Neural cell (in vitro differentiated cells): ENCODE measurements at regions not wholly inside any gene's neighbourhood (a gene's known extent, or its start where the extent isn't known, plus 50 kb on each side); places are given as distances from the start of the nearest gene placed in this dataset.

ENCODE experiments used
- H2AFZ ChIP-seq: fragments of 200-600, 300-800 bp; sonication (generic), shearing (Covaris generic); 2 replicates; pipeline ENCODE4 v1.6.0; 2014; ENCODE audit warnings: low read depth, mild to moderate bottlenecking, antibody characterized with exemption, low read length, moderate library complexity
- H3F3A ChIP-seq: fragments of 200-600 bp; shearing (Covaris generic); 2 replicates; pipeline ENCODE4 v1.6.1; 2016; ENCODE audit warnings: mild to moderate bottlenecking, moderate library complexity, mixed read lengths, antibody characterized with exemption, low read length; ENCODE audit not compliant: insufficient read depth, poor library complexity, severe bottlenecking
- H3K27ac ChIP-seq: fragments of 200-600, 300-800 bp; sonication (generic), shearing (Covaris generic); 2 replicates; pipeline ENCODE4 v1.5.1; 2014; ENCODE audit warnings: mild to moderate bottlenecking, low read length, moderate library complexity
- H3K27me3 ChIP-seq: fragments of 300-800, 200-600 bp; sonication (generic), shearing (Covaris generic); 2 replicates; pipeline ENCODE4 v1.6.0; 2014; ENCODE audit warnings: mild to moderate bottlenecking, low read depth, low read length, moderate library complexity; ENCODE audit not compliant: insufficient read depth
- H3K36me3 ChIP-seq: fragments of 300-800, 200-600 bp; sonication (generic), shearing (Covaris generic); 2 replicates; pipeline ENCODE4 v1.5.1; 2014; ENCODE audit warnings: mild to moderate bottlenecking, antibody characterized with exemption, low read length, moderate library complexity; ENCODE audit not compliant: insufficient read depth
- H3K4me2 ChIP-seq: fragments of 300-800, 200-600 bp; sonication (generic), shearing (Covaris generic); 2 replicates; pipeline ENCODE4 v1.6.0; 2014; ENCODE audit warnings: mild to moderate bottlenecking, low read length
- H3K4me3 ChIP-seq: fragments of 300-800, 200-600 bp; sonication (generic), shearing (Covaris generic); 2 replicates; pipeline ENCODE4 v1.5.1; 2014; ENCODE audit warnings: mild to moderate bottlenecking, low read length, moderate library complexity
- H3K79me2 ChIP-seq: fragments of 200-600 bp; shearing (Covaris generic); replicated peaks from 2 replicates; pipeline ENCODE4 v1.6.0; 2014; ENCODE audit warnings: mild to moderate bottlenecking, low read length, moderate library complexity; ENCODE audit not compliant: insufficient read depth
- H3K9ac ChIP-seq: fragments of 300-800, 200-600 bp; sonication (generic), shearing (Covaris generic); 2 replicates; pipeline ENCODE4 v1.6.1; 2016; ENCODE audit warnings: mild to moderate bottlenecking, low read length, mixed read lengths
- H3K9me2 ChIP-seq: fragments of 200-600 bp; shearing (Covaris generic); 2 replicates; pipeline ENCODE4 v1.6.1; 2016; ENCODE audit warnings: mild to moderate bottlenecking, low read length, mixed read lengths; ENCODE audit not compliant: insufficient read depth
- H3K9me3 ChIP-seq: fragments of 200-600, 300-800 bp; sonication (generic), shearing (Covaris generic); 2 replicates; pipeline ENCODE4 v1.6.1; 2016; ENCODE audit warnings: mild to moderate bottlenecking, mixed run types, low read length, moderate library complexity, mixed read lengths
- H4K20me1 ChIP-seq: fragments of 200-600 bp; shearing (Covaris generic); 2 replicates; pipeline ENCODE4 v1.6.1; 2016; ENCODE audit warnings: mild to moderate bottlenecking, mixed run types; ENCODE audit not compliant: insufficient read depth
- EP300 ChIP-seq: fragments of 450-650 bp; conservative IDR thresholded peaks from 2 replicates; pipeline ENCODE4 v1.6.1; 2014; ENCODE audit warnings: antibody characterized with exemption, mild to moderate bottlenecking, moderate library complexity; ENCODE audit not compliant: poor library complexity, severe bottlenecking
- EZH2 ChIP-seq: fragments of 200-600, 300-800 bp; shearing (Covaris generic), sonication (generic); IDR thresholded peaks from 2 replicates; pipeline ENCODE4 v1.6.1; 2014; ENCODE audit warnings: antibody characterized with exemption, low read length, borderline replicate concordance, mild to moderate bottlenecking; ENCODE audit not compliant: insufficient read depth, poor library complexity, severe bottlenecking
- MXI1 ChIP-seq: fragments of 450-650 bp; conservative IDR thresholded peaks from 2 replicates; pipeline ENCODE4 v1.6.1; 2014; ENCODE audit warnings: antibody characterized with exemption, mild to moderate bottlenecking; ENCODE audit not compliant: poor library complexity, severe bottlenecking
- POLR2AphosphoS5 ChIP-seq: IDR thresholded peaks from 2 replicates; pipeline ENCODE4 v1.6.1; 2012
- RAD21 ChIP-seq: fragments of 450-650 bp; conservative IDR thresholded peaks from 2 replicates; pipeline ENCODE4 v1.6.1; 2014; ENCODE audit warnings: antibody characterized with exemption, mild to moderate bottlenecking, moderate library complexity
- SMC3 ChIP-seq: fragments of 450-650 bp; conservative IDR thresholded peaks from 2 replicates; pipeline ENCODE4 v1.6.1; 2014; ENCODE audit warnings: antibody characterized with exemption, mild to moderate bottlenecking, moderate library complexity; ENCODE audit not compliant: poor library complexity
- TAF1 ChIP-seq: IDR thresholded peaks from 2 replicates; pipeline ENCODE4 v1.6.1; 2012; ENCODE audit warnings: low read depth
- TF ChIP-seq, protein P1 (sequence below): fragments of 450-650 bp; IDR thresholded peaks from 2 replicates; pipeline ENCODE4 v1.5.1; 2014; ENCODE audit warnings: antibody characterized with exemption, mild to moderate bottlenecking, moderate library complexity; ENCODE audit not compliant: poor library complexity, severe bottlenecking
- TF ChIP-seq, protein P2 (sequence below): IDR thresholded peaks from 2 replicates; pipeline ENCODE4 v1.6.1; 2012; ENCODE audit warnings: borderline replicate concordance

DNA sequence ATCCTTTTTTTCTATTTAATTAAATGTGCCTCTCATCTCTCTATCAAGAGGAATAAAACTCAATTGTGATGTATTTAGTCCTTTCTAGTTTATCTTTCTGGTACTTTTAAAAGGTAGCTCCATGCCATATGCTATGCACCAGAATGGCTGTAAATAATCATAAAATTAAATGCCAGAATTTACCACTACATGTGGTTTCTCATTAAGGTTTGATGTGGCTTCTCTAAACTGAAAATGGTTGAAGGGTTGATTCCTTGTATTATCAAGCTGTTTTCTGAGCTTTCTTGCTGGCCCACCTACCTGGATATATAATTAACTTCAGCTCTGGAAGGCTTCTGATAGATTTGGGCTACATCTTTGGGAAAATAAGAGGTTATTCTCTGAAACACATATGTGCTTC, 171.9 kb upstream of the RHOBTB1 start:
- H2AFZ ChIP-seq: no peak overlapping the region
- H3K4me3 ChIP-seq: no peak overlapping the region
- no peaks in the 10 kb centered on the region for H3K27me3 ChIP-seq
- no peak overlapping the region for H3K4me2 ChIP-seq
- H4K20me1 ChIP-seq: no peaks in the 10 kb centered on the region
- H3K36me3 ChIP-seq: no peaks in the 10 kb centered on the region
- TF ChIP-seq, protein P1, sequence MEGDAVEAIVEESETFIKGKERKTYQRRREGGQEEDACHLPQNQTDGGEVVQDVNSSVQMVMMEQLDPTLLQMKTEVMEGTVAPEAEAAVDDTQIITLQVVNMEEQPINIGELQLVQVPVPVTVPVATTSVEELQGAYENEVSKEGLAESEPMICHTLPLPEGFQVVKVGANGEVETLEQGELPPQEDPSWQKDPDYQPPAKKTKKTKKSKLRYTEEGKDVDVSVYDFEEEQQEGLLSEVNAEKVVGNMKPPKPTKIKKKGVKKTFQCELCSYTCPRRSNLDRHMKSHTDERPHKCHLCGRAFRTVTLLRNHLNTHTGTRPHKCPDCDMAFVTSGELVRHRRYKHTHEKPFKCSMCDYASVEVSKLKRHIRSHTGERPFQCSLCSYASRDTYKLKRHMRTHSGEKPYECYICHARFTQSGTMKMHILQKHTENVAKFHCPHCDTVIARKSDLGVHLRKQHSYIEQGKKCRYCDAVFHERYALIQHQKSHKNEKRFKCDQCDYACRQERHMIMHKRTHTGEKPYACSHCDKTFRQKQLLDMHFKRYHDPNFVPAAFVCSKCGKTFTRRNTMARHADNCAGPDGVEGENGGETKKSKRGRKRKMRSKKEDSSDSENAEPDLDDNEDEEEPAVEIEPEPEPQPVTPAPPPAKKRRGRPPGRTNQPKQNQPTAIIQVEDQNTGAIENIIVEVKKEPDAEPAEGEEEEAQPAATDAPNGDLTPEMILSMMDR: no peak
- TF ChIP-seq TAF1: no peak
- no peak for TF ChIP-seq EZH2
- no peak for TF ChIP-seq RAD21
- TF ChIP-seq EP300: no peak
- no peak for TF ChIP-seq MXI1
- TF ChIP-seq SMC3: no peak
- TF ChIP-seq POLR2AphosphoS5: no peak
- TF ChIP-seq, protein P2, sequence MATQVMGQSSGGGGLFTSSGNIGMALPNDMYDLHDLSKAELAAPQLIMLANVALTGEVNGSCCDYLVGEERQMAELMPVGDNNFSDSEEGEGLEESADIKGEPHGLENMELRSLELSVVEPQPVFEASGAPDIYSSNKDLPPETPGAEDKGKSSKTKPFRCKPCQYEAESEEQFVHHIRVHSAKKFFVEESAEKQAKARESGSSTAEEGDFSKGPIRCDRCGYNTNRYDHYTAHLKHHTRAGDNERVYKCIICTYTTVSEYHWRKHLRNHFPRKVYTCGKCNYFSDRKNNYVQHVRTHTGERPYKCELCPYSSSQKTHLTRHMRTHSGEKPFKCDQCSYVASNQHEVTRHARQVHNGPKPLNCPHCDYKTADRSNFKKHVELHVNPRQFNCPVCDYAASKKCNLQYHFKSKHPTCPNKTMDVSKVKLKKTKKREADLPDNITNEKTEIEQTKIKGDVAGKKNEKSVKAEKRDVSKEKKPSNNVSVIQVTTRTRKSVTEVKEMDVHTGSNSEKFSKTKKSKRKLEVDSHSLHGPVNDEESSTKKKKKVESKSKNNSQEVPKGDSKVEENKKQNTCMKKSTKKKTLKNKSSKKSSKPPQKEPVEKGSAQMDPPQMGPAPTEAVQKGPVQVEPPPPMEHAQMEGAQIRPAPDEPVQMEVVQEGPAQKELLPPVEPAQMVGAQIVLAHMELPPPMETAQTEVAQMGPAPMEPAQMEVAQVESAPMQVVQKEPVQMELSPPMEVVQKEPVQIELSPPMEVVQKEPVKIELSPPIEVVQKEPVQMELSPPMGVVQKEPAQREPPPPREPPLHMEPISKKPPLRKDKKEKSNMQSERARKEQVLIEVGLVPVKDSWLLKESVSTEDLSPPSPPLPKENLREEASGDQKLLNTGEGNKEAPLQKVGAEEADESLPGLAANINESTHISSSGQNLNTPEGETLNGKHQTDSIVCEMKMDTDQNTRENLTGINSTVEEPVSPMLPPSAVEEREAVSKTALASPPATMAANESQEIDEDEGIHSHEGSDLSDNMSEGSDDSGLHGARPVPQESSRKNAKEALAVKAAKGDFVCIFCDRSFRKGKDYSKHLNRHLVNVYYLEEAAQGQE: no peak
- H3F3A ChIP-seq: no peaks in the 10 kb centered on the region
- H3K9me2 ChIP-seq: no peaks in the 10 kb centered on the region
- H3K9ac ChIP-seq: no peak overlapping the region
- no peaks in the 10 kb centered on the region for H3K9me3 ChIP-seq
- H3K79me2 ChIP-seq: no peaks in the 10 kb centered on the region
- H3K27ac ChIP-seq: no peak overlapping the region

DNA sequence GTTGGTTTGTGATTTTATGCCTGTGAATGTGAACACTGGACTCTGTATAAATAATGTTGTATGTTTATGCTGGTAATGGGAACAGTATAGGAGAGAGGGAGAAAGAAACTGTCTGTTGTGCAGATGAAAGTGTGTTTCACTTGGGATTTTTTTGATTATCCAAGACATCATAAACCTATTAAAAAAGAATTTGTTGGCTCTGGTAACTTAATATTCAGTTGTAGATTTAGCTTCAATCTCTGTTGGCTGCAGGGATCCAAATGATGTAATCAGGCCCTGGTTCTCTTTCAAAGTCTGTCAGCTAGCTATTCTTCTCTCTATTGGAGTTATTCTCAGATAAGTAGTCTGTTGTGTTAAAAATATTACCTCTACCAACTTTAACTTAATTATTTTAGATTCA, 168.8 kb upstream of the RHOBTB1 start:
- no peak overlapping the region for H3K4me2 ChIP-seq
- no peaks in the 10 kb centered on the region for H3K9me2 ChIP-seq
- TF ChIP-seq, protein P1: no peak
- no peak for TF ChIP-seq POLR2AphosphoS5
- no peak for TF ChIP-seq MXI1
- TF ChIP-seq RAD21: no peak
- TF ChIP-seq, protein P2: no peak
- no peak for TF ChIP-seq TAF1
- no peak for TF ChIP-seq SMC3
- no peak for TF ChIP-seq EZH2
- TF ChIP-seq EP300: no peak
- H3K27ac ChIP-seq: no peak overlapping the region
- no peak overlapping the region for H3K4me3 ChIP-seq
- no peak overlapping the region for H2AFZ ChIP-seq
- no peaks in the 10 kb centered on the region for H3K27me3 ChIP-seq
- H4K20me1 ChIP-seq: no peaks in the 10 kb centered on the region
- H3F3A ChIP-seq: no peaks in the 10 kb centered on the region
- no peak overlapping the region for H3K9ac ChIP-seq
- no peaks in the 10 kb centered on the region for H3K36me3 ChIP-seq
- H3K9me3 ChIP-seq: no peaks in the 10 kb centered on the region
- H3K79me2 ChIP-seq: no peaks in the 10 kb centered on the region
